LNCaP clone FGC (cell line): ENCODE measurements at regions not wholly inside any gene's neighbourhood (a gene's known extent, or its start where the extent isn't known, plus 50 kb on each side); places are given as distances from the start of the nearest gene placed in this dataset.

Experiments
- DNase-seq: peaks from one replicate; pipeline ENCODE4 v3.0.0-alpha.2; 2011; ENCODE audit warnings: low read depth
- H3K4me3 ChIP-seq: 2 replicates; pipeline ENCODE4 v1.5.1; 2011; ENCODE audit warnings: mild to moderate bottlenecking, low read depth, low read length, control low read depth
- TF ChIP-seq, protein P1 (sequence below): IDR thresholded peaks from 2 replicates; pipeline ENCODE4 v1.5.1; 2012; ENCODE audit warnings: mild to moderate bottlenecking; ENCODE audit not compliant: control insufficient read depth, insufficient read depth; ENCODE audit errors: extremely low read depth

DNA sequence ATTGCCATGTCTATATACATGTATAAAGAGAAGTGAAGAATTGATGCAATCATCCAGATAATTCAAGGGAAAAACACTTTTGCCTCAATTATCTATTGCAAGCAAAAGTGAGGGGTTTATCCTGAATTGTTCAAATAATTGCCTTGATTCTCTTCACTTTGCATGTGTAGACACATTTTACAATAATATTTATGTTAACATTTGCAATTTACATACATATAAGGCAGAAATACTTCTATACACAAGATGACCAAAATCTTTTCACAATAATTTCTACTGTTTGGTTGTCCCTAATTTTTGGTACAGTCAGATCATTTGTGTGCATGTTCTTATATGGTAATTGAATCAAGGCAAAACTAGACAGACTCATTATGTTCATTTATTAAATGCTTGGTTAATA is 285.3 kb upstream of the TMEM161B start:
- TF ChIP-seq, protein P1, sequence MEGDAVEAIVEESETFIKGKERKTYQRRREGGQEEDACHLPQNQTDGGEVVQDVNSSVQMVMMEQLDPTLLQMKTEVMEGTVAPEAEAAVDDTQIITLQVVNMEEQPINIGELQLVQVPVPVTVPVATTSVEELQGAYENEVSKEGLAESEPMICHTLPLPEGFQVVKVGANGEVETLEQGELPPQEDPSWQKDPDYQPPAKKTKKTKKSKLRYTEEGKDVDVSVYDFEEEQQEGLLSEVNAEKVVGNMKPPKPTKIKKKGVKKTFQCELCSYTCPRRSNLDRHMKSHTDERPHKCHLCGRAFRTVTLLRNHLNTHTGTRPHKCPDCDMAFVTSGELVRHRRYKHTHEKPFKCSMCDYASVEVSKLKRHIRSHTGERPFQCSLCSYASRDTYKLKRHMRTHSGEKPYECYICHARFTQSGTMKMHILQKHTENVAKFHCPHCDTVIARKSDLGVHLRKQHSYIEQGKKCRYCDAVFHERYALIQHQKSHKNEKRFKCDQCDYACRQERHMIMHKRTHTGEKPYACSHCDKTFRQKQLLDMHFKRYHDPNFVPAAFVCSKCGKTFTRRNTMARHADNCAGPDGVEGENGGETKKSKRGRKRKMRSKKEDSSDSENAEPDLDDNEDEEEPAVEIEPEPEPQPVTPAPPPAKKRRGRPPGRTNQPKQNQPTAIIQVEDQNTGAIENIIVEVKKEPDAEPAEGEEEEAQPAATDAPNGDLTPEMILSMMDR = no peak
- no peak for DNase-seq
- H3K4me3 ChIP-seq = no peak overlapping the region

DNA sequence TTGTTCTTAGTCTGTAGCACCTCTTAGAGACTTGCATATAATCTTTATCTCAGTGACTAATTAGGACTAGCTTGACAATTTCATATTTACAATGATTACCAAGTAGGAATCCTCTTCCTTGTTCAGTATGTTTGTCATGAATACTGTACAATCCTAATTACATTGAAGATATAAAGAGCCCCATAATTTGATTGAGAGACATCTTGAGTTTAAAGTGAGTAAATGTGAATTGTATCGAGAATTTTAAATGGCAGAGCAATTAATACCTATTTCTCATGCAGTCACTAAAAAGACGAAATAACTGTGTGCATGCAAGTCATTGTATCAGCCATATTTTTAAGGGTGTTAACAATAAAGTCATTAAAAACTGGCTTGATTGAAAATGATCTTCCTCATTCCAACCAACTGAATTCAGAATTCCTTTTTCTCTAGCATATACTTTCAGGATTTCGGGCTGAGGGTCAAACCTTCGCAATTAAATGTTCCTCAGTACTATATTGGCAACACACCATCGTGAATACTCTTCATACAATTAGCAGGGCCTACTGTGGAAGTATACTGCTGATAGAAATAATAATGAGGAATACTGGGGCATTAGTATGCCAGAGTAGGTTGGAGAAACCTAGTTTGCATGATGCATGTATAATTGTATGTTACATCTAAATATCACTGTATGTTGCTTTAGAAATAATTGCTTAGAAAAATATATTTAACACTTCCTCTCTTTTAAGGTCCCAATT is 284.7 kb upstream of the TMEM161B start:
- DNase-seq = no peak
- TF ChIP-seq, protein P1 = no peak
- no peak overlapping the region for H3K4me3 ChIP-seq

DNA sequence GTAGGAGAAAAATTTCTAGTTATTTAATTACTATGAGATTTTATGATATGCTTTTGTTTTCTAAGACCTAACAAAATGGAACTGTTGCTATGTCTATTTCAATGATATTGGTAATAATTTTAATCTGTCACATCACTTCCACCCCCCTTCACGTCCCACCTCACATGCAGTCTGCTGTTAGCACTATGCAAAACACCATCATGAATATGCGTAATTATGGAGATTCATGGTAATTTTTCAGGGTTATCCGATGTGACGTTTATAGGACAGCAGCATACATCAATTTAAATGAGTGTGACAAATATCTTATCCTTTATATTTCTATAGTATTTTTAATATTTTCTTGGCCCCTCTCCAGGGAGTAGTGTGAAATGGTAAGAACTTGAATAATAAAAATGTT is 283.8 kb upstream of the TMEM161B start:
- TF ChIP-seq, protein P1 = no peak
- no peak for DNase-seq
- no peak overlapping the region for H3K4me3 ChIP-seq

DNA sequence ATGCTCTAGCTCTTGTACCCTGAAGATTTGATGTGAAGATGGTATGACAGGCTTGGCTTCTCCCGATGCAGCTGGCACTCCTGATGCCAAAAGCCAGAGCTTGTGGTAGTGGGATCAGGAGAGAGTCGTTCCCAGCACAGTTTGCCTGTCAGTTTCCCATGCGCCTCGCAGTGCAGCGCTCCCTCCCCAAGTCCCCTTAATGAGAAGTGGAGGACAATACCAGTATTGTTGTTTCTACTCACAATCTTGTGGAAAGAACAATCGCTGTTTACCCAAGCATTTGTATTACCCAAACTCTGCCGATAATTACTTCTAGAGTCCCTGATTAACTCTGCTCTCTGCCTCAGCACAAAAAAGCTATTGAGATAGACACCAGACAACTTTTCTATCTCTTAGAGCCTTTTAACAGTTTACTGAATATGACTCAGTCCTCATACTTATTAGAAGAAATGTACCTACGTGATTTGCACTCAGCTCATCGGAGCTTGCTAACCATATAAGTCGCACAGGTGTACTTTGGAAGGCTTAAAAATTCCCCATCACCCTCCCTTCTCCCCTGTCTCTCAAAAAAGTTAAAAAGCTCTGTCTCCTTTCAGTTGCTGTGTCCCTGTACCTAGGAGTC is 283.2 kb upstream of the TMEM161B start:
- DNase-seq = no peak
- no peak overlapping the region for H3K4me3 ChIP-seq
- TF ChIP-seq, protein P1 = no peak

DNA sequence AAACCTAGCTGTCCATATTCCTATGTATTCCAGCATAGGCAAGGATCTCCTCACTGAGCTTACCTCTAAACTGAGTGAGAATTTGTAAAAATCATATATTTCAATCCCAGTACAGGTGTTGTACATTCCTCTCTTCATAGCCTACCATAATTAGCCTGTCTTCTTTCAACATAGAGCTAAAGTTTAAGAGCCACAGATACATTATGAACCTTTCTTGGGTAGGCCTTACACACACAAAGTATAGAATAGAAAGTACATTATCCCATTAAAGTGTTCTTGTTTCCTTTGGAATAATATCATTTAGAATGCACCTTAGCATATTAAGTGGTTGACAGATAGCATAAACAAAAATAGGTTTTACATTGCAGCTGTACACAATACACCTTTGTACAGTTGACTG is 282.1 kb upstream of the TMEM161B start:
- TF ChIP-seq, protein P1 = no peak
- no peak overlapping the region for H3K4me3 ChIP-seq
- DNase-seq = no peak

DNA sequence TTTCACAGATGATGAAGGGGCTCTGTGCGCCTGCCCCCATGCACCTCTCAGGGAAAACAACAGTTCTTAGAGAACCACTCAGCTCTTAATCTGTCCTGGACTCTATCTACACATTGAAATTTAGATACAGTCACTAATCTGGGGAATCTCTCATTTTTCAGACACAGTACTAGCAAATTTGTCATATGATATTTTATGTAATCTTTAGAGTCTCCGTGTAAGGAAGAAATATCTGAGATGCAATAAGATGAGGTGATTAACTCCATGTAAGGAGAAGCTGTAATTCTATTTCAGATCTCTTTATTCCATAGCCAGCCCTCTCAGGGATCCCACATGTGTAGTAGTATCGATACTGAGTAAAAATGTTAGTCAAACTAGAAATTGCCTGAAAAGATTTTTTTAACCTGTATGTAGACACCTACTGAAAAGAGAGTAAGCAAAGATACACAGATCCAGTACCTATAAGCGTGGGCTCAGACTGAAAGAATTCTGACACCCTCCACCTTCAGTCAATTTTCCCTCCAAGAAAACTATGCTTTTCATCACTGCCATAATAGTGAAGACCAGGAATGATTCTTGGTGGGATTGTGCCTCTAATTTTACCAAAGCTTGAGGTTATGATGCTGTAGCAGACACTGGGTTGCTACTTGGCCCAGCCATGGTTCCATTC is 279.6 kb upstream of the TMEM161B start:
- no peak for DNase-seq
- no peak overlapping the region for H3K4me3 ChIP-seq
- TF ChIP-seq, protein P1 = no peak
